ENCODE measurements at regions not wholly inside any gene's neighbourhood (a gene's known extent, or its start where the extent isn't known, plus 50 kb on each side); places are given as distances from the start of the nearest gene placed in this dataset.

GRCh38 chr3:24715171-24715792 lies 220.6 kb upstream of the THRB start:
- no peaks in the 10 kb centered on the region for H3K9me3 ChIP-seq (replicated peaks; ENCODE audit: control insufficient read depth, insufficient read depth, low read length)
- in situ Hi-C loops (cut with MboI) (no loop called here), intact Hi-C loops (cut with micrococcal nuclease; ENCODE audit: unreplicated experiment) (no loop called here)
- no peak overlapping the region for H2AFZ ChIP-seq (ENCODE audit: control insufficient read depth, low read depth, low read length)
- ChIA-PET CTCF (interaction anchor here (1.1 to 1.4 kb wide), 2 partner anchors 10 to 15 kb away, joined by 3 to 4 read pairs; no protein-coding TSS in a partner anchor), POLR2A (no interaction called here), SMC1A (ENCODE audit: uncharacterized antibody, unreplicated experiment) (interaction anchor here (1.7 kb wide), 1 partner anchor 12 kb away, joined by 5 read pairs; no protein-coding TSS in a partner anchor), RAD21 (ENCODE audit: unreplicated experiment) (no interaction called here)
- H3K9ac ChIP-seq (ENCODE audit: control insufficient read depth, insufficient read depth, low read length), result no peak overlapping the region
- no peaks in the 10 kb centered on the region for H4K20me1 ChIP-seq (ENCODE audit: control insufficient read depth, insufficient read depth)
- H3K27me3 ChIP-seq (replicated peaks in 1 of 2; ENCODE audit: control insufficient read depth in 2 of 2, insufficient read depth in 2 of 2, low read length in 1 of 2), result no peaks in the 10 kb centered on the region
- no peak overlapping the region for H3K4me2 ChIP-seq (ENCODE audit: control insufficient read depth, insufficient read depth)
- H3K4me3 ChIP-seq, result no peak overlapping the region
- H3K27ac ChIP-seq (ENCODE audit: control insufficient read depth, insufficient read depth), result no peak overlapping the region
- 9% methylated on average over 5 of the region's 5 CpGs for WGBS (ENCODE audit: insufficient coverage, insufficient replicate concordance, low lambda C conversion rate, missing lambda C conversion rate)
- H3K4me1 ChIP-seq (ENCODE audit: control insufficient read depth, insufficient read depth, low read length), result no peaks in the 10 kb centered on the region
- FAIRE-seq, result no peak
- no peaks in the 10 kb centered on the region for H3K36me3 ChIP-seq (ENCODE audit: control insufficient read depth in 2 of 2, insufficient read depth in 2 of 2, low read length in 1 of 2)
- TF ChIP-seq SPI1 (IDR thresholded peaks at IDR 0.05; ENCODE audit: borderline replicate concordance, insufficient read depth, low read depth, low read length), result no peak
- H3K79me2 ChIP-seq (ENCODE audit: control insufficient read depth, insufficient read depth, low read length), result no peaks in the 10 kb centered on the region
- no peak for DNase-seq (ENCODE audit: low read depth, low spot score)
- no peak for ATAC-seq
- BruUV-seq (replicated peaks), result no TSS peak

DNA sequence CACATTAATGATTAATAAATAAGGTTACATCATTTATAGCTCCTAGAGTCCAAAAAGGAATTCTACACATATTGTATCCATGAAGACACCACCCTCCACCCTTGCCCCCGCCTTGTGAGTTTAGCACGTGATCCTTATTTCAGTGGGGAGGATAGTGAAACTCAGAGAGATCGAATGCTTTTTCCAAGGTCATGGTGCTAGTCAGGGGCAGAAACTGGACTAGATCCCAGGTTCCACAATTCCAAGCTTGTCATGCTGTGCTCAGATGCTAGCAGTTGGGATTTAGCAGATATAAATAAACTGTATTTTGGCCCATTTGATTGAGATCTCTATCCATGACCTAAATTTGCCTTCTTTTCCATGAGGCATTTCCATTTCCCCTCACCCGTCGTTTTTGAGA lies 227.4 kb upstream of the THRB start:
- no peak for DNase-seq (ENCODE audit: low read depth, low spot score)
- intact Hi-C loops (cut with micrococcal nuclease; ENCODE audit: unreplicated experiment), result no loop called here
- no peak for ATAC-seq
- RAD21 ChIA-PET (ENCODE audit: unreplicated experiment), result no interaction called here
- POLR2A ChIA-PET, result no interaction called here
- Histone ChIP-seq H4K20me1 (ENCODE audit: control insufficient read depth, insufficient read depth) (no peaks in the 10 kb centered on the region), H3K27ac (ENCODE audit: control insufficient read depth, insufficient read depth) (no peak overlapping the region), H3K36me3 (ENCODE audit: control insufficient read depth in 2 of 2, insufficient read depth in 2 of 2, low read length in 1 of 2) (no peaks in the 10 kb centered on the region), H3K9me3 (replicated peaks; ENCODE audit: control insufficient read depth, insufficient read depth, low read length) (no peaks in the 10 kb centered on the region), H3K27me3 (replicated peaks in 1 of 2; ENCODE audit: control insufficient read depth in 2 of 2, insufficient read depth in 2 of 2, low read length in 1 of 2) (no peaks in the 10 kb centered on the region), H2AFZ (ENCODE audit: control insufficient read depth, low read depth, low read length) (no peak overlapping the region), H3K4me1 (ENCODE audit: control insufficient read depth, insufficient read depth, low read length) (no peaks in the 10 kb centered on the region), H3K79me2 (ENCODE audit: control insufficient read depth, insufficient read depth, low read length) (no peaks in the 10 kb centered on the region), H3K9ac (ENCODE audit: control insufficient read depth, insufficient read depth, low read length) (no peak overlapping the region), H3K4me2 (ENCODE audit: control insufficient read depth, insufficient read depth) (no peak overlapping the region), H3K4me3 (no peak overlapping the region)
- no TSS peak for BruUV-seq (replicated peaks)
- SMC1A ChIA-PET (ENCODE audit: uncharacterized antibody, unreplicated experiment), result no interaction called here
- no peak for FAIRE-seq
- in situ Hi-C loops (cut with MboI), result no loop called here
- TF ChIP-seq SIN3A (IDR thresholded peaks at IDR 0.05; ENCODE audit: low read depth, low read length), result no peak
- no peak for TF ChIP-seq EP300 (IDR thresholded peaks at IDR 0.05; ENCODE audit: borderline replicate concordance in 1 of 2, control insufficient read depth in 1 of 2, low read depth in 2 of 2, low read length in 2 of 2)
- 48% methylated on average over 5 of the region's 5 CpGs for WGBS (ENCODE audit: insufficient coverage, insufficient replicate concordance, low lambda C conversion rate, missing lambda C conversion rate)
- CTCF ChIA-PET, result no interaction called here

Measured in GM12878 (cell line).